Activated CD8-positive, alpha-beta T cell treated with anti-CD3 and anti-CD28 coated beads for 36 hours (primary cell): ENCODE measurements at regions not wholly inside any gene's neighbourhood (a gene's known extent, or its start where the extent isn't known, plus 50 kb on each side); places are given as distances from the start of the nearest gene placed in this dataset.

ENCODE experiments used
- ATAC-seq: fragments of 200-7000 bp; cut with Tn5 transposase; one replicate; pipeline ENCODE4 v1.10.0; 2021; ENCODE audit warnings: mild to moderate bottlenecking, moderate library complexity
- CTCF ChIA-PET: fragments of 350-600 bp; sonication (Branson Sonifier 250); formaldehyde crosslinking; loops from one replicate; lab custom pipeline; 2021; ENCODE audit warnings: antibody characterized with exemption; lab: Charles Lee
- POLR2A ChIA-PET: fragments of 350-600 bp; sonication (Branson Sonifier 250); formaldehyde crosslinking; loops from one replicate; lab custom pipeline; 2021; ENCODE audit warnings: antibody characterized with exemption; lab: Charles Lee
- DNase-seq: peaks from one replicate; pipeline ENCODE4 v3.0.0-alpha.2; 2020
- H3K27ac Mint-ChIP-seq: one replicate; pipeline ENCODE4 v1.8.0; 2021; ENCODE audit warnings: mild to moderate bottlenecking, mixed read lengths
- H3K27me3 Mint-ChIP-seq: one replicate; pipeline ENCODE4 v1.8.0; 2021; ENCODE audit warnings: mixed read lengths
- H3K36me3 Mint-ChIP-seq: one replicate; pipeline ENCODE4 v1.8.0; 2021; ENCODE audit warnings: low read depth, mixed read lengths
- H3K4me1 Mint-ChIP-seq: one replicate; pipeline ENCODE4 v1.8.0; 2021; ENCODE audit warnings: low read depth, mixed read lengths
- H3K4me3 Mint-ChIP-seq: one replicate; pipeline ENCODE4 v1.8.0; 2021; ENCODE audit warnings: mild to moderate bottlenecking, moderate library complexity, mixed read lengths
- H3K9me3 Mint-ChIP-seq: one replicate; pipeline ENCODE4 v1.8.0; 2021; ENCODE audit warnings: mixed read lengths
- intact Hi-C: fragments of 100-400 bp; cut with micrococcal nuclease; formaldehyde crosslinking; loops from one replicate; pipeline ENCODE4 v1.10.0; 2022
- TF ChIP-seq, protein P1 (sequence below): fragments of 200-600 bp; IDR thresholded peaks from one replicate; pipeline ENCODE4 v1.8.0; 2022; ENCODE audit warnings: antibody characterized with exemption, mild to moderate bottlenecking

DNA sequence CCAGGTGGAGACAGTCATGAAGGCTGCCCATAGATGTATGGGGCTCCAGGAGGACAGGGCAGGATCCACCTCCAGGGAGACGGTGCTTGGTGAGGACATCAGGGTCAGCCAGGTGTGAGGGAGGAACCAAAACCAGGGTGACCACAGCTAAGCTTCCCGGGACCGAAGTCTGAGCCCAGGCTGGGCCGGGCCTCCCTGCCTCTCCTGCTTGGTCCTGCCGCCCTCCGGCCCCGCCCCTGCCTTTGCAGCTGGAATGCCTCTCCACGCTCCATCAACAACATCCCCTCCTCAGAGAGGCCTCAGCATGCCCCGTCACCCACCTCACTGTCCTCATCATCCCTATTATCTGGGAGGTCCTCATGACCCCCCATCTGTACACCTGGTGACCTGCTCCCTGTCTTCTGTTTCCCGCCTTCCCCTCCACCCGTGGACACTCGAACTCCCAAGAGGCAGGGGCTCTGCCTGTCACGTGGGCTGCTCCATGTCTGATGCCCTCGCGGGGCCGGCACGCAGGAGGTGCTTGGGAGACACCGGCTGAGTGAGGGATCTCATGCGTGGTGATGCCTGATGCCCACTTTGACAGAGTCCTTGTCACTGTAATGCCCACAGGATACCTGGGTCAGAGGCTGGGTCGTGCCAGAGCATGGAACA lies 59.4 kb downstream of the RTL6 start:
- Mint-ChIP-seq H3K36me3 (no peaks in the 10 kb centered on the region), H3K9me3 (no peaks in the 10 kb centered on the region), H3K4me1 (no peaks in the 10 kb centered on the region), H3K4me3 (no peak overlapping the region), H3K27me3 (no peaks in the 10 kb centered on the region), H3K27ac (no peak overlapping the region)
- ATAC-seq: no peak
- TF ChIP-seq, protein P1, sequence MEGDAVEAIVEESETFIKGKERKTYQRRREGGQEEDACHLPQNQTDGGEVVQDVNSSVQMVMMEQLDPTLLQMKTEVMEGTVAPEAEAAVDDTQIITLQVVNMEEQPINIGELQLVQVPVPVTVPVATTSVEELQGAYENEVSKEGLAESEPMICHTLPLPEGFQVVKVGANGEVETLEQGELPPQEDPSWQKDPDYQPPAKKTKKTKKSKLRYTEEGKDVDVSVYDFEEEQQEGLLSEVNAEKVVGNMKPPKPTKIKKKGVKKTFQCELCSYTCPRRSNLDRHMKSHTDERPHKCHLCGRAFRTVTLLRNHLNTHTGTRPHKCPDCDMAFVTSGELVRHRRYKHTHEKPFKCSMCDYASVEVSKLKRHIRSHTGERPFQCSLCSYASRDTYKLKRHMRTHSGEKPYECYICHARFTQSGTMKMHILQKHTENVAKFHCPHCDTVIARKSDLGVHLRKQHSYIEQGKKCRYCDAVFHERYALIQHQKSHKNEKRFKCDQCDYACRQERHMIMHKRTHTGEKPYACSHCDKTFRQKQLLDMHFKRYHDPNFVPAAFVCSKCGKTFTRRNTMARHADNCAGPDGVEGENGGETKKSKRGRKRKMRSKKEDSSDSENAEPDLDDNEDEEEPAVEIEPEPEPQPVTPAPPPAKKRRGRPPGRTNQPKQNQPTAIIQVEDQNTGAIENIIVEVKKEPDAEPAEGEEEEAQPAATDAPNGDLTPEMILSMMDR: no peak
- ChIA-PET CTCF (no interaction called here), POLR2A (no interaction called here)
- intact Hi-C loops: no loop called here
- DNase-seq: no peak

DNA sequence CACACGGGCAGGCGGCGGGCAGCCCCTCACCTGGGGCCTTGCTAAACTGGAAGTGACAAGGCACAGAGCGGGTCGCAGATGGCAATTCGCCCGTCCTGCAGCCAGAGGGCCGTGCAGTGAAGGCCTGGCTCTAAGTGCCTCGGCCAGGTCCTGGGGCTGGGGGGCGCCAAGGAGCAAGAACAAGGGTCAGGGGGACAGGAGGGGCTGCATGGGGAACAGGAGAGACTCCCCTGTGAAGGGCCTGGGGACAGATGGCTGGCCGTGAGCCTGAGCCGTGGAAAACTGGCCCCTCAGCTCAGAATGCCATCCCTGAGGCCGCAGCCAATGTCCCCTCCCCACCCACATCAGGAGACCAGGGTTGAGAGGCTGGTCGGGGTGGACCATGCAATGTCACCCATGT lies 60.0 kb downstream of the RTL6 start:
- Mint-ChIP-seq H3K27ac (no peak overlapping the region), H3K9me3 (no peaks in the 10 kb centered on the region), H3K36me3 (no peaks in the 10 kb centered on the region), H3K27me3 (no peaks in the 10 kb centered on the region), H3K4me3 (no peak overlapping the region), H3K4me1 (no peaks in the 10 kb centered on the region)
- ATAC-seq (no peak), DNase-seq (no peak)
- intact Hi-C loops: no loop called here
- ChIA-PET POLR2A (no interaction called here), CTCF (no interaction called here)
- TF ChIP-seq, protein P1: no peak

- H3K4me1 Mint-ChIP-seq: no peaks in the 10 kb centered on the region
- intact Hi-C loops: no loop called here
- ChIA-PET CTCF (no interaction called here), POLR2A (no interaction called here)
- no peak overlapping the region for H3K27ac Mint-ChIP-seq
- TF ChIP-seq, protein P1: no peak
- ATAC-seq: no peak
- no peaks in the 10 kb centered on the region for H3K27me3 Mint-ChIP-seq
- H3K36me3 Mint-ChIP-seq: no peaks in the 10 kb centered on the region
- no peaks in the 10 kb centered on the region for H3K9me3 Mint-ChIP-seq
- no peak overlapping the region for H3K4me3 Mint-ChIP-seq
- no peak for DNase-seq
Observed at GRCh38 chr22:44437216-44438055, 60.6 kb downstream of the RTL6 start.

DNA sequence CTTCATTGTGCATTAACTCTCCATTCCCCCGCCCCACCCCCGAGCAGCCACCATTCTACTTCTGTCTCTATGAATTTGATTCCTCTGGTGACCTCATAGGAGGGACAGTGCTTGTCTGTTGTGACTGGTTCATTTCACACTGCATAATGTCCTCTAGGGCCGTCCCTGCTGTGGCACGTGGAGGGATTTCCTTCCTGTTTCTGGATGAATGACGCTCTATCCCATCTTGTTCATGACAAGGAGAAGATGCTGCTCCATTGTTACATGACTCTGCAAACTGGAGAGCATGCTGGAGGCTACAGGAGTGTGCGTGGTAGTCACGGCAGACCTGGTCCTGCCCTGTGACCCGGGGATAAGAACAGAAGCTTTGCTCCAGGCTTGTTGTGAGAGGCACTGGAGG lies 61.3 kb downstream of the RTL6 start:
- no peaks in the 10 kb centered on the region for H3K27me3 Mint-ChIP-seq
- TF ChIP-seq, protein P1: no peak
- DNase-seq (no peak), ATAC-seq (no peak)
- H3K4me1 Mint-ChIP-seq: no peaks in the 10 kb centered on the region
- no peaks in the 10 kb centered on the region for H3K36me3 Mint-ChIP-seq
- CTCF ChIA-PET: no interaction called here
- H3K4me3 Mint-ChIP-seq: no peak overlapping the region
- no peaks in the 10 kb centered on the region for H3K9me3 Mint-ChIP-seq
- H3K27ac Mint-ChIP-seq: no peak overlapping the region
- intact Hi-C loops: no loop called here
- POLR2A ChIA-PET: no interaction called here

- Mint-ChIP-seq H3K4me3 (no peak overlapping the region), H3K9me3 (no peaks in the 10 kb centered on the region), H3K27ac (no peak overlapping the region), H3K36me3 (no peaks in the 10 kb centered on the region), H3K27me3 (no peaks in the 10 kb centered on the region), H3K4me1 (no peaks in the 10 kb centered on the region)
- intact Hi-C loops: no loop called here
- no peak for DNase-seq
- ChIA-PET POLR2A (no interaction called here), CTCF (no interaction called here)
- no peak for ATAC-seq
- TF ChIP-seq, protein P1: no peak
Observed at GRCh38 chr22:44431256-44431655, 66.8 kb downstream of the RTL6 start.
